H1 (cell line): ENCODE measurements at regions not wholly inside any gene's neighbourhood (a gene's known extent, or its start where the extent isn't known, plus 50 kb on each side); places are given as distances from the start of the nearest gene placed in this dataset. TPM values are rescaled to one million over a fixed set of nuclear protein-coding genes. Genes with fewer than 3 reads are reported as not detected.

Experiments
- small RNA-seq: library from polyadenylated mRNA; stranded (forward); fragments of <200 nt; extraction: miRNeasy Mini kit (QIAGEN cat#:217004); gene quantifications from one replicate; pipeline ENCODE3, GENCODE V24; 2013; ENCODE audit not compliant: insufficient read depth

Small RNA genes in the stretch of these regions (small RNA-seq; reads per million reads assigned to genes)
- gene RNU6-413P, result not detected
